ENCODE measurements at regions not wholly inside any gene's neighbourhood (a gene's known extent, or its start where the extent isn't known, plus 50 kb on each side); places are given as distances from the start of the nearest gene placed in this dataset.

GRCh38 chr20:24102749-24103333, 114.3 kb upstream of the GGTLC1 start:
- peaks cover 92% of the 10 kb centered on the region for H3K4me1 ChIP-seq (ENCODE audit: insufficient read depth, low read length)
- DNase-seq = peak; percentile 76
- H3K9me2 ChIP-seq (replicated peaks; ENCODE audit: low read length) = no peaks in the 10 kb centered on the region
- H2AFZ ChIP-seq (ENCODE audit: low read length) = no peak overlapping the region
- no peaks in the 10 kb centered on the region for H3K36me3 ChIP-seq (ENCODE audit: low read depth, low read length)
- peak overlapping the region; percentile 31 for H3K27ac ChIP-seq (ENCODE audit: low read length)
- BruUV-seq (replicated peaks) = no TSS peak
- no peak overlapping the region for H3K4me3 ChIP-seq (ENCODE audit: low read length)
- ChIA-PET POLR2A (ENCODE audit: unreplicated experiment) (no interaction called here), CTCF (interaction anchor here (0.6 kb wide), 1 partner anchor 303 kb away, joined by 3 read pairs; no protein-coding TSS in a partner anchor)
- H3F3A ChIP-seq (ENCODE audit: low read length, unreplicated experiment) = no peaks in the 10 kb centered on the region
- no peaks in the 10 kb centered on the region for H3K9me3 ChIP-seq (ENCODE audit: low read length)
- no peaks in the 10 kb centered on the region for H3K27me3 ChIP-seq (ENCODE audit: low read length)
- H4K20me1 ChIP-seq (ENCODE audit: low read length) = no peaks in the 10 kb centered on the region
- ATAC-seq = no peak
- TF ChIP-seq EZH2 (IDR thresholded peaks at IDR 0.05; ENCODE audit: low read length, unreplicated experiment) = no peak
- intact Hi-C loops (cut with micrococcal nuclease) = loop anchor here (5.0 kb wide), 1 partner anchor 166 kb away; no protein-coding TSS in a partner anchor
- H3K79me2 ChIP-seq (ENCODE audit: low read length) = peaks cover 46% of the 10 kb centered on the region
- peak overlapping the region; percentile 41 for H3K4me2 ChIP-seq (ENCODE audit: low read length)
- H3K9ac ChIP-seq (ENCODE audit: low read length) = no peak overlapping the region

GRCh38 chr20:24102290-24102689, 113.7 kb upstream of the GGTLC1 start:
- Histone ChIP-seq H3K27me3 (ENCODE audit: low read length) (no peaks in the 10 kb centered on the region), H3K36me3 (ENCODE audit: low read depth, low read length) (no peaks in the 10 kb centered on the region), H3K79me2 (ENCODE audit: low read length) (peaks cover 43% of the 10 kb centered on the region), H3K9ac (ENCODE audit: low read length) (no peak overlapping the region), H3K9me3 (ENCODE audit: low read length) (no peaks in the 10 kb centered on the region), H3F3A (ENCODE audit: low read length, unreplicated experiment) (no peaks in the 10 kb centered on the region), H4K20me1 (ENCODE audit: low read length) (no peaks in the 10 kb centered on the region), H3K4me2 (ENCODE audit: low read length) (peak overlapping the region; percentile 41), H3K4me3 (ENCODE audit: low read length) (no peak overlapping the region), H3K27ac (ENCODE audit: low read length) (peak overlapping the region; percentile 31), H3K4me1 (ENCODE audit: insufficient read depth, low read length) (peaks cover 94% of the 10 kb centered on the region), H3K9me2 (replicated peaks; ENCODE audit: low read length) (no peaks in the 10 kb centered on the region), H2AFZ (ENCODE audit: low read length) (no peak overlapping the region)
- BruUV-seq (replicated peaks) = no TSS peak
- POLR2A ChIA-PET (ENCODE audit: unreplicated experiment) = no interaction called here
- CTCF ChIA-PET = interaction anchor here (0.6 kb wide), 1 partner anchor 302 kb away, joined by 3 read pairs; no protein-coding TSS in a partner anchor
- ATAC-seq (peak; percentile 34), DNase-seq (peak; percentile 61)
- intact Hi-C loops (cut with micrococcal nuclease) = loop anchor here (5.0 kb wide), 1 partner anchor 165 kb away; no protein-coding TSS in a partner anchor
- no peak for TF ChIP-seq EZH2 (IDR thresholded peaks at IDR 0.05; ENCODE audit: low read length, unreplicated experiment)
- TF ChIP-seq, protein P1, sequence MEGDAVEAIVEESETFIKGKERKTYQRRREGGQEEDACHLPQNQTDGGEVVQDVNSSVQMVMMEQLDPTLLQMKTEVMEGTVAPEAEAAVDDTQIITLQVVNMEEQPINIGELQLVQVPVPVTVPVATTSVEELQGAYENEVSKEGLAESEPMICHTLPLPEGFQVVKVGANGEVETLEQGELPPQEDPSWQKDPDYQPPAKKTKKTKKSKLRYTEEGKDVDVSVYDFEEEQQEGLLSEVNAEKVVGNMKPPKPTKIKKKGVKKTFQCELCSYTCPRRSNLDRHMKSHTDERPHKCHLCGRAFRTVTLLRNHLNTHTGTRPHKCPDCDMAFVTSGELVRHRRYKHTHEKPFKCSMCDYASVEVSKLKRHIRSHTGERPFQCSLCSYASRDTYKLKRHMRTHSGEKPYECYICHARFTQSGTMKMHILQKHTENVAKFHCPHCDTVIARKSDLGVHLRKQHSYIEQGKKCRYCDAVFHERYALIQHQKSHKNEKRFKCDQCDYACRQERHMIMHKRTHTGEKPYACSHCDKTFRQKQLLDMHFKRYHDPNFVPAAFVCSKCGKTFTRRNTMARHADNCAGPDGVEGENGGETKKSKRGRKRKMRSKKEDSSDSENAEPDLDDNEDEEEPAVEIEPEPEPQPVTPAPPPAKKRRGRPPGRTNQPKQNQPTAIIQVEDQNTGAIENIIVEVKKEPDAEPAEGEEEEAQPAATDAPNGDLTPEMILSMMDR (conservative IDR thresholded peaks at IDR 0.05; ENCODE audit: low read depth, low read length) = peak; percentile 75

- H2AFZ ChIP-seq (ENCODE audit: low read length) = peak overlapping the region; percentile 58; the same call in 1 of the 2 replicates
- peaks cover 37% of the 10 kb centered on the region for H3K79me2 ChIP-seq (ENCODE audit: low read length)
- no peaks in the 10 kb centered on the region for H3K36me3 ChIP-seq (ENCODE audit: low read depth, low read length)
- peak overlapping the region; percentile 17 for H3K27ac ChIP-seq (ENCODE audit: low read length)
- H3K27me3 ChIP-seq (ENCODE audit: low read length) = no peaks in the 10 kb centered on the region
- H3F3A ChIP-seq (ENCODE audit: low read length, unreplicated experiment) = no peaks in the 10 kb centered on the region
- peak; percentile 86 for DNase-seq
- no peaks in the 10 kb centered on the region for H3K9me3 ChIP-seq (ENCODE audit: low read length)
- peak overlapping the region; percentile 68 for H3K4me2 ChIP-seq (ENCODE audit: low read length)
- intact Hi-C loops (cut with micrococcal nuclease) = loop anchor here (5.0 kb wide), 1 partner anchor 163 kb away; no protein-coding TSS in a partner anchor
- ChIA-PET CTCF (no interaction called here), POLR2A (ENCODE audit: unreplicated experiment) (no interaction called here)
- H3K9ac ChIP-seq (ENCODE audit: low read length) = no peak overlapping the region
- TF ChIP-seq, protein P1 (conservative IDR thresholded peaks at IDR 0.05; ENCODE audit: low read depth, low read length) = peak; percentile 93
- TF ChIP-seq EZH2 (IDR thresholded peaks at IDR 0.05; ENCODE audit: low read length, unreplicated experiment) = no peak
- no peak for TF ChIP-seq EZH2phosphoT487 (IDR thresholded peaks at IDR 0.05; ENCODE audit: borderline replicate concordance, low read length)
- peak overlapping the region; percentile 11; the same call in 1 of the 2 replicates for H3K4me3 ChIP-seq (ENCODE audit: low read length)
- H3K9me2 ChIP-seq (replicated peaks; ENCODE audit: low read length) = no peaks in the 10 kb centered on the region
- H4K20me1 ChIP-seq (ENCODE audit: low read length) = no peaks in the 10 kb centered on the region
- BruUV-seq (replicated peaks) = no TSS peak
- peak; percentile 75 for ATAC-seq
- peaks cover 92% of the 10 kb centered on the region for H3K4me1 ChIP-seq (ENCODE audit: insufficient read depth, low read length)
These were observed 111.9 kb upstream of the GGTLC1 start for GRCh38 chr20:24100370-24101011.
